ENCODE measurements at regions not wholly inside any gene's neighbourhood (a gene's known extent, or its start where the extent isn't known, plus 50 kb on each side); places are given as distances from the start of the nearest gene placed in this dataset.

DNA sequence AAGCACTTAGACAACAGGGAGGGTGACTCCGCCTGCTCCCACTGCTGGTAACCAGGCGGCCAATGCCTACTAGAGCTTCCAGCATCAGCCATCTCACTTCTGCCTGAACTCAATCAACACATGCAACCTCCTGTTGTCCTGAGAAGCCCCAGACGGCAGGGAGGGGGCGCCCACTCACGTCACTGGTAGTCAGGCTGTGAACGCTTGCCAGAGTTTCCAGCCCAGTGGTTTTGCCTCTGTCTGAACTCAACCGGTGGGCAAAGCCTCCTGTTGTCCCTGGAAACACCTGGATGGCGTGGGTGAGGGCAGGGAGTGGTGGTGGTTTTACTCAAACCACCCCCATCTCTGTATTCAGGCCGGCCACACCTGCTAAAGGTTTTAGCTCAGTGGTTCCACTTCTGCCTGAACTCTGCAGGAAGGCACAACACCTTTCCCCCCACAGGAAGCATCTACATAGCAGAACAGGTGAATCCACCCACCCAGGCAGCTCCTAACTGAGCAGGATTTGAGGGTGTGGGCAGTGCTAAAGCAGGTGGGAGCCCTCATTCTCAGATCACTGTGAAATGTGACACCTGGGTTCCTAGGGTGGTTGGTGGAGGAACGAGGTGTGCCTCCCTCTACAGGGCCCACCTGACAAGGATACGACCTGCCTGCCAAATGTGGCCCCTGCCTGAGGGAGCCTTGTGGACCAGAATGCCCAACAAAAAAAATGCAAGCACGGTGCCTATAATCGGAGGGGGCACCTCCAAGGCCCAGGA, 563.0 kb upstream of the SEMA3D start:
- TF ChIP-seq ZFX (IDR thresholded peaks at IDR 0.05; ENCODE audit: borderline replicate concordance) = no peak
- TF ChIP-seq, protein P1, sequence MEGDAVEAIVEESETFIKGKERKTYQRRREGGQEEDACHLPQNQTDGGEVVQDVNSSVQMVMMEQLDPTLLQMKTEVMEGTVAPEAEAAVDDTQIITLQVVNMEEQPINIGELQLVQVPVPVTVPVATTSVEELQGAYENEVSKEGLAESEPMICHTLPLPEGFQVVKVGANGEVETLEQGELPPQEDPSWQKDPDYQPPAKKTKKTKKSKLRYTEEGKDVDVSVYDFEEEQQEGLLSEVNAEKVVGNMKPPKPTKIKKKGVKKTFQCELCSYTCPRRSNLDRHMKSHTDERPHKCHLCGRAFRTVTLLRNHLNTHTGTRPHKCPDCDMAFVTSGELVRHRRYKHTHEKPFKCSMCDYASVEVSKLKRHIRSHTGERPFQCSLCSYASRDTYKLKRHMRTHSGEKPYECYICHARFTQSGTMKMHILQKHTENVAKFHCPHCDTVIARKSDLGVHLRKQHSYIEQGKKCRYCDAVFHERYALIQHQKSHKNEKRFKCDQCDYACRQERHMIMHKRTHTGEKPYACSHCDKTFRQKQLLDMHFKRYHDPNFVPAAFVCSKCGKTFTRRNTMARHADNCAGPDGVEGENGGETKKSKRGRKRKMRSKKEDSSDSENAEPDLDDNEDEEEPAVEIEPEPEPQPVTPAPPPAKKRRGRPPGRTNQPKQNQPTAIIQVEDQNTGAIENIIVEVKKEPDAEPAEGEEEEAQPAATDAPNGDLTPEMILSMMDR (IDR thresholded peaks at IDR 0.05) = no peak
